ENCODE measurements at regions not wholly inside any gene's neighbourhood (a gene's known extent, or its start where the extent isn't known, plus 50 kb on each side); places are given as distances from the start of the nearest gene placed in this dataset.

DNA sequence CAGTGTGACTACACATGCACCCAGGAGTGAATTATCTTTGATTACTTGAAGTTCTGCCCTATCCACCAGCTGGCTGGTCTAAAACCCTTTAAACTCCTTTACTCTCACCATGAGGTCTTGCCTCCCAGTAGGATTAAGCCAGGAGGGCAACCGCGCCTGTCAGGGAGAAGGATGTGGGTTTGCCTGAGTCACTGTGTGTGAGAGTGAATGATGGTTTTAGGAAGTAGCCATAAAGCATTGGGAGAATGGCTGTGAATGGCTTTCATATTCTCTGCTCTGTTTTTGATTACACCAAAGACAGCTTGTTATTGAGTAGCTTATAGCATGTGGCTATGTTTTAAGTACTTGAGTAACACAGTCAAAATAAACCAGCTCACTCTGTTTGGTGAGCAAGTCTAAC is 637.7 kb upstream of the TBL1XR1 start:
- Histone ChIP-seq H3K27ac (ENCODE audit: low read length) (no peak overlapping the region), H3K9ac (ENCODE audit: low read length) (no peak overlapping the region), H3F3A (ENCODE audit: insufficient read depth, low read length) (no peaks in the 10 kb centered on the region), H2AFZ (ENCODE audit: low read length) (no peak overlapping the region), H3K4me1 (ENCODE audit: low read length) (no peaks in the 10 kb centered on the region), H3K4me2 (ENCODE audit: low read depth, low read length) (no peak overlapping the region), H3K36me3 (replicated peaks; ENCODE audit: insufficient read depth, low read length) (no peaks in the 10 kb centered on the region), H3K27me3 (replicated peaks; ENCODE audit: insufficient read depth, low read length) (no peaks in the 10 kb centered on the region), H3K4me3 (ENCODE audit: low read length) (no peak overlapping the region), H3K9me2 (replicated peaks; ENCODE audit: insufficient read depth, low read length) (no peaks in the 10 kb centered on the region), H4K20me1 (ENCODE audit: insufficient read depth, low read length) (no peaks in the 10 kb centered on the region), H3K9me3 (replicated peaks; ENCODE audit: insufficient read depth, low read length) (no peaks in the 10 kb centered on the region), H3K79me2 (ENCODE audit: low read length) (no peaks in the 10 kb centered on the region)
- DNase-seq = no peak
- TF ChIP-seq EZH2phosphoT487 (IDR thresholded peaks at IDR 0.05; ENCODE audit: low read length) = no peak
- no peak for TF ChIP-seq EZH2 (optimal IDR thresholded peaks at IDR 0.05; ENCODE audit: low read depth, low read length)
- TF ChIP-seq, protein P1, sequence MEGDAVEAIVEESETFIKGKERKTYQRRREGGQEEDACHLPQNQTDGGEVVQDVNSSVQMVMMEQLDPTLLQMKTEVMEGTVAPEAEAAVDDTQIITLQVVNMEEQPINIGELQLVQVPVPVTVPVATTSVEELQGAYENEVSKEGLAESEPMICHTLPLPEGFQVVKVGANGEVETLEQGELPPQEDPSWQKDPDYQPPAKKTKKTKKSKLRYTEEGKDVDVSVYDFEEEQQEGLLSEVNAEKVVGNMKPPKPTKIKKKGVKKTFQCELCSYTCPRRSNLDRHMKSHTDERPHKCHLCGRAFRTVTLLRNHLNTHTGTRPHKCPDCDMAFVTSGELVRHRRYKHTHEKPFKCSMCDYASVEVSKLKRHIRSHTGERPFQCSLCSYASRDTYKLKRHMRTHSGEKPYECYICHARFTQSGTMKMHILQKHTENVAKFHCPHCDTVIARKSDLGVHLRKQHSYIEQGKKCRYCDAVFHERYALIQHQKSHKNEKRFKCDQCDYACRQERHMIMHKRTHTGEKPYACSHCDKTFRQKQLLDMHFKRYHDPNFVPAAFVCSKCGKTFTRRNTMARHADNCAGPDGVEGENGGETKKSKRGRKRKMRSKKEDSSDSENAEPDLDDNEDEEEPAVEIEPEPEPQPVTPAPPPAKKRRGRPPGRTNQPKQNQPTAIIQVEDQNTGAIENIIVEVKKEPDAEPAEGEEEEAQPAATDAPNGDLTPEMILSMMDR (IDR thresholded peaks at IDR 0.05; ENCODE audit: low read length) = no peak

DNA sequence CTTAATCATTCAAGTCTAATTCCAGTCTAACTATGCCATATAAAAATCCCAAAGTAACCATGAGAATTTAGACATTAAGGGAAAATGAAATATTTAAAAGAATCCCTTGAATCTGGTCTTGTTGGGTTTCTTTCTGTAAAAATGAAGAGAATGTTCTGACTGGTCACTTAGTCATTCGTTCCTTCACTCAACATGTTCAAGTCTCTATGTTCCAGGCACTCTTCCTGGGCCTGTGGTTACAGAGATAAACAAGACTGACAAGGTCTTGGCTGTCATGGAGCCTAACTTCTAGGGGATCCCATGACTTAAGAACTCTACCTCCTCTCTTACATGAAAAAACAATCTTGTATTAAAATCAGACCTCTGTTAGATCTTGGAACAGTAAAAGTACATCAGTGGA is 638.6 kb upstream of the TBL1XR1 start:
- DNase-seq = no peak
- H3K9me2 ChIP-seq (replicated peaks; ENCODE audit: insufficient read depth, low read length) = no peaks in the 10 kb centered on the region
- no peaks in the 10 kb centered on the region for H3K79me2 ChIP-seq (ENCODE audit: low read length)
- no peak overlapping the region for H3K4me2 ChIP-seq (ENCODE audit: low read depth, low read length)
- no peaks in the 10 kb centered on the region for H3F3A ChIP-seq (ENCODE audit: insufficient read depth, low read length)
- no peaks in the 10 kb centered on the region for H4K20me1 ChIP-seq (ENCODE audit: insufficient read depth, low read length)
- no peak overlapping the region for H3K27ac ChIP-seq (ENCODE audit: low read length)
- H3K27me3 ChIP-seq (replicated peaks; ENCODE audit: insufficient read depth, low read length) = no peaks in the 10 kb centered on the region
- H2AFZ ChIP-seq (ENCODE audit: low read length) = no peak overlapping the region
- H3K4me3 ChIP-seq (ENCODE audit: low read length) = no peak overlapping the region
- H3K36me3 ChIP-seq (replicated peaks; ENCODE audit: insufficient read depth, low read length) = no peaks in the 10 kb centered on the region
- TF ChIP-seq, protein P1 (IDR thresholded peaks at IDR 0.05; ENCODE audit: low read length) = no peak
- TF ChIP-seq EZH2phosphoT487 (IDR thresholded peaks at IDR 0.05; ENCODE audit: low read length) (no peak), EZH2 (optimal IDR thresholded peaks at IDR 0.05; ENCODE audit: low read depth, low read length) (no peak)
- H3K9me3 ChIP-seq (replicated peaks; ENCODE audit: insufficient read depth, low read length) = no peaks in the 10 kb centered on the region
- no peaks in the 10 kb centered on the region for H3K4me1 ChIP-seq (ENCODE audit: low read length)
- no peak overlapping the region for H3K9ac ChIP-seq (ENCODE audit: low read length)

DNA sequence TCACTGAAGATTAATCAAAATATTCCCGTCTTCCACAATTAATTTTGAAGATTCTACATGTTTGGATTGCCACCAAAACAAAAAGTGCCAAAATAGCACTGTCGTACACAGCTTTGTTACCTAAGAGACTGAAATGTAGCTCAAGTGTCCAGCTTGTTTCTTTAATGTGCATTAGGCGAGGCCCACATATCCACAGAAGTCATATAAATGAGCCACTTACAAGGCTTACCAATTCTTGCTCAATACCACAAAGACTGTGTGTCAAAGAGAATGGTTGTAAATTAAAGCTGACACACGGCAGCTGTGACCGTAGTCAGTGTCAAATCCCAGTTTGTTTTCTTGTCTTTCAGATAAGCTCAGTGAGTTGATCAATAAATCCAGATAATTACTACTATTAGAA is 639.4 kb upstream of the TBL1XR1 start:
- Histone ChIP-seq H4K20me1 (ENCODE audit: insufficient read depth, low read length) (no peaks in the 10 kb centered on the region), H3K4me2 (ENCODE audit: low read depth, low read length) (no peak overlapping the region), H3K9ac (ENCODE audit: low read length) (no peak overlapping the region), H3K27me3 (replicated peaks; ENCODE audit: insufficient read depth, low read length) (no peaks in the 10 kb centered on the region), H3K79me2 (ENCODE audit: low read length) (no peaks in the 10 kb centered on the region), H3F3A (ENCODE audit: insufficient read depth, low read length) (no peaks in the 10 kb centered on the region), H3K9me3 (replicated peaks; ENCODE audit: insufficient read depth, low read length) (no peaks in the 10 kb centered on the region), H3K4me1 (ENCODE audit: low read length) (no peaks in the 10 kb centered on the region), H3K27ac (ENCODE audit: low read length) (no peak overlapping the region), H3K4me3 (ENCODE audit: low read length) (no peak overlapping the region), H3K9me2 (replicated peaks; ENCODE audit: insufficient read depth, low read length) (no peaks in the 10 kb centered on the region), H3K36me3 (replicated peaks; ENCODE audit: insufficient read depth, low read length) (no peaks in the 10 kb centered on the region), H2AFZ (ENCODE audit: low read length) (no peak overlapping the region)
- TF ChIP-seq EZH2phosphoT487 (IDR thresholded peaks at IDR 0.05; ENCODE audit: low read length) = no peak
- no peak for TF ChIP-seq EZH2 (optimal IDR thresholded peaks at IDR 0.05; ENCODE audit: low read depth, low read length)
- TF ChIP-seq, protein P1 (IDR thresholded peaks at IDR 0.05; ENCODE audit: low read length) = no peak
- DNase-seq = no peak

Measured in MM.1S (cell line).